Neural cell (in vitro differentiated cells): ENCODE measurements at regions not wholly inside any gene's neighbourhood (a gene's known extent, or its start where the extent isn't known, plus 50 kb on each side); places are given as distances from the start of the nearest gene placed in this dataset.
"Not testable (repeated sequence)": the region's sequence is repeated elsewhere in the genome, so short reads cannot be mapped to it uniquely, and the experiment has no call there.

Experiments used
- H2AFZ ChIP-seq: fragments of 200-600, 300-800 bp; sonication (generic), shearing (Covaris generic); 2 replicates; pipeline ENCODE4 v1.6.0; 2014; ENCODE audit warnings: low read depth, mild to moderate bottlenecking, antibody characterized with exemption, low read length, moderate library complexity
- H3F3A ChIP-seq: fragments of 200-600 bp; shearing (Covaris generic); 2 replicates; pipeline ENCODE4 v1.6.1; 2016; ENCODE audit warnings: mild to moderate bottlenecking, moderate library complexity, mixed read lengths, antibody characterized with exemption, low read length; ENCODE audit not compliant: insufficient read depth, poor library complexity, severe bottlenecking
- H3K27ac ChIP-seq: fragments of 200-600, 300-800 bp; sonication (generic), shearing (Covaris generic); 2 replicates; pipeline ENCODE4 v1.5.1; 2014; ENCODE audit warnings: mild to moderate bottlenecking, low read length, moderate library complexity
- H3K27me3 ChIP-seq: fragments of 300-800, 200-600 bp; sonication (generic), shearing (Covaris generic); 2 replicates; pipeline ENCODE4 v1.6.0; 2014; ENCODE audit warnings: mild to moderate bottlenecking, low read depth, low read length, moderate library complexity; ENCODE audit not compliant: insufficient read depth
- H3K36me3 ChIP-seq: fragments of 300-800, 200-600 bp; sonication (generic), shearing (Covaris generic); 2 replicates; pipeline ENCODE4 v1.5.1; 2014; ENCODE audit warnings: mild to moderate bottlenecking, antibody characterized with exemption, low read length, moderate library complexity; ENCODE audit not compliant: insufficient read depth
- H3K4me2 ChIP-seq: fragments of 300-800, 200-600 bp; sonication (generic), shearing (Covaris generic); 2 replicates; pipeline ENCODE4 v1.6.0; 2014; ENCODE audit warnings: mild to moderate bottlenecking, low read length
- H3K4me3 ChIP-seq: fragments of 300-800, 200-600 bp; sonication (generic), shearing (Covaris generic); 2 replicates; pipeline ENCODE4 v1.5.1; 2014; ENCODE audit warnings: mild to moderate bottlenecking, low read length, moderate library complexity
- H3K79me2 ChIP-seq: fragments of 200-600 bp; shearing (Covaris generic); replicated peaks from 2 replicates; pipeline ENCODE4 v1.6.0; 2014; ENCODE audit warnings: mild to moderate bottlenecking, low read length, moderate library complexity; ENCODE audit not compliant: insufficient read depth
- H3K9ac ChIP-seq: fragments of 300-800, 200-600 bp; sonication (generic), shearing (Covaris generic); 2 replicates; pipeline ENCODE4 v1.6.1; 2016; ENCODE audit warnings: mild to moderate bottlenecking, low read length, mixed read lengths
- H3K9me2 ChIP-seq: fragments of 200-600 bp; shearing (Covaris generic); 2 replicates; pipeline ENCODE4 v1.6.1; 2016; ENCODE audit warnings: mild to moderate bottlenecking, low read length, mixed read lengths; ENCODE audit not compliant: insufficient read depth
- H3K9me3 ChIP-seq: fragments of 200-600, 300-800 bp; sonication (generic), shearing (Covaris generic); 2 replicates; pipeline ENCODE4 v1.6.1; 2016; ENCODE audit warnings: mild to moderate bottlenecking, mixed run types, low read length, moderate library complexity, mixed read lengths
- H4K20me1 ChIP-seq: fragments of 200-600 bp; shearing (Covaris generic); 2 replicates; pipeline ENCODE4 v1.6.1; 2016; ENCODE audit warnings: mild to moderate bottlenecking, mixed run types; ENCODE audit not compliant: insufficient read depth
- CTCF ChIP-seq: fragments of 450-650 bp; IDR thresholded peaks from 2 replicates; pipeline ENCODE4 v1.5.1; 2014; ENCODE audit warnings: antibody characterized with exemption, mild to moderate bottlenecking, moderate library complexity; ENCODE audit not compliant: poor library complexity, severe bottlenecking
- EP300 ChIP-seq: fragments of 450-650 bp; conservative IDR thresholded peaks from 2 replicates; pipeline ENCODE4 v1.6.1; 2014; ENCODE audit warnings: antibody characterized with exemption, mild to moderate bottlenecking, moderate library complexity; ENCODE audit not compliant: poor library complexity, severe bottlenecking
- EZH2 ChIP-seq: fragments of 200-600, 300-800 bp; shearing (Covaris generic), sonication (generic); IDR thresholded peaks from 2 replicates; pipeline ENCODE4 v1.6.1; 2014; ENCODE audit warnings: antibody characterized with exemption, low read length, borderline replicate concordance, mild to moderate bottlenecking; ENCODE audit not compliant: insufficient read depth, poor library complexity, severe bottlenecking
- MXI1 ChIP-seq: fragments of 450-650 bp; conservative IDR thresholded peaks from 2 replicates; pipeline ENCODE4 v1.6.1; 2014; ENCODE audit warnings: antibody characterized with exemption, mild to moderate bottlenecking; ENCODE audit not compliant: poor library complexity, severe bottlenecking
- POLR2AphosphoS5 ChIP-seq: IDR thresholded peaks from 2 replicates; pipeline ENCODE4 v1.6.1; 2012
- RAD21 ChIP-seq: fragments of 450-650 bp; conservative IDR thresholded peaks from 2 replicates; pipeline ENCODE4 v1.6.1; 2014; ENCODE audit warnings: antibody characterized with exemption, mild to moderate bottlenecking, moderate library complexity
- REST ChIP-seq: IDR thresholded peaks from 2 replicates; pipeline ENCODE4 v1.6.1; 2012; ENCODE audit warnings: borderline replicate concordance
- SMC3 ChIP-seq: fragments of 450-650 bp; conservative IDR thresholded peaks from 2 replicates; pipeline ENCODE4 v1.6.1; 2014; ENCODE audit warnings: antibody characterized with exemption, mild to moderate bottlenecking, moderate library complexity; ENCODE audit not compliant: poor library complexity
- TAF1 ChIP-seq: IDR thresholded peaks from 2 replicates; pipeline ENCODE4 v1.6.1; 2012; ENCODE audit warnings: low read depth

- H4K20me1 ChIP-seq, H3K9ac ChIP-seq, H3K4me3 ChIP-seq, H3K9me3 ChIP-seq, H3F3A ChIP-seq, H2AFZ ChIP-seq, H3K4me2 ChIP-seq, H3K36me3 ChIP-seq, H3K79me2 ChIP-seq, H3K27me3 ChIP-seq, H3K27ac ChIP-seq, H3K9me2 ChIP-seq: not testable (repeated sequence)
Measured at GRCh38 chr6:112685521-112686220, 338.5 kb downstream of the RFPL4B start.

- not testable (repeated sequence) for H3K79me2 ChIP-seq, H3F3A ChIP-seq, H3K9me2 ChIP-seq, H3K4me2 ChIP-seq, H4K20me1 ChIP-seq, H3K36me3 ChIP-seq, H3K27ac ChIP-seq, H3K27me3 ChIP-seq, H3K9ac ChIP-seq, H3K9me3 ChIP-seq, H3K4me3 ChIP-seq, H2AFZ ChIP-seq
Measured at GRCh38 chr6:112688487-112689165, 341.5 kb downstream of the RFPL4B start.

GRCh38 chr6:112689183-112689858 lies 342.2 kb downstream of the RFPL4B start:
- not testable (repeated sequence) for H3K27me3 ChIP-seq, H3K9ac ChIP-seq, H2AFZ ChIP-seq, H3K9me2 ChIP-seq, H3K36me3 ChIP-seq, H3F3A ChIP-seq, H4K20me1 ChIP-seq, H3K27ac ChIP-seq, H3K4me3 ChIP-seq, H3K9me3 ChIP-seq, H3K79me2 ChIP-seq, H3K4me2 ChIP-seq

- Histone ChIP-seq H3K27ac (no peak overlapping the region), H3K9ac (no peak overlapping the region), H3K4me3 (no peak overlapping the region), H3K4me2 (no peak overlapping the region), H3K36me3 (no peaks in the 10 kb centered on the region), H3K9me3 (no peaks in the 10 kb centered on the region), H3F3A (no peaks in the 10 kb centered on the region), H3K27me3 (no peaks in the 10 kb centered on the region), H4K20me1 (no peaks in the 10 kb centered on the region), H3K79me2 (no peaks in the 10 kb centered on the region), H3K9me2 (no peaks in the 10 kb centered on the region), H2AFZ (no peak overlapping the region)
- TF ChIP-seq POLR2AphosphoS5 (no peak), EZH2 (no peak), REST (no peak), TAF1 (no peak), MXI1 (no peak), CTCF (no peak), EP300 (no peak), RAD21 (no peak), SMC3 (no peak)
Measured at GRCh38 chr6:112690497-112691202, 343.5 kb downstream of the RFPL4B start.
